ENCODE measurements at regions not wholly inside any gene's neighbourhood (a gene's known extent, or its start where the extent isn't known, plus 50 kb on each side); places are given as distances from the start of the nearest gene placed in this dataset.

DNA sequence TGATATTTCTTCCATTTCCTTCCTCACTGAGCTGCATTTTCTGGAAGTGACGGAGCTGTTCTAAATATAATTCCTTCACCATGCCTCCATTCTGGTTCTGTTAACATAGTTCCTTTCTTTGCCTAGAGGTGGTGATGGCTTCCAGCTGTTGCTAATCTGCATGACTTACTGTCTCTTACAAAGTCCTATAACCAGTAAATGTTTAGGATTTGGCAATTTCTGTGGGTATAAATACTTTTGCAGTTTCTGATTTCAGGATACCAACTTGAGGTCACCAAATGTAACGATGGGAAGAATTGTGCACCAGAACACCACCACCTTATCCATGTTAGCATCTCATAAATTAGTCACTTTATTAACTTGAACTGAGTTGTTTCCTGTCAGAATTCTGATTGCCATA, 101.7 kb upstream of the FN1 start:
- Histone ChIP-seq H3F3A (ENCODE audit: insufficient read depth, low read length) (no peaks in the 10 kb centered on the region), H3K79me2 (ENCODE audit: insufficient read depth, low read length) (no peaks in the 10 kb centered on the region), H3K4me1 (ENCODE audit: insufficient read depth, low read length, severe bottlenecking) (no peaks in the 10 kb centered on the region), H3K9me3 (ENCODE audit: low read length) (no peaks in the 10 kb centered on the region), H3K4me2 (ENCODE audit: low read length) (no peak overlapping the region), H3K9ac (ENCODE audit: low read length) (no peak overlapping the region), H3K4me3 (ENCODE audit: low read depth, low read length, poor library complexity, severe bottlenecking) (no peak overlapping the region), H3K27ac (ENCODE audit: low read depth, low read length, poor library complexity, severe bottlenecking) (no peak overlapping the region), H3K27me3 (ENCODE audit: insufficient read depth, low read length) (no peaks in the 10 kb centered on the region), H3K36me3 (ENCODE audit: insufficient read depth, low read length) (no peaks in the 10 kb centered on the region), H3K9me2 (ENCODE audit: low read depth, low read length) (no peaks in the 10 kb centered on the region), H4K20me1 (ENCODE audit: insufficient read depth, low read length) (no peaks in the 10 kb centered on the region), H2AFZ (ENCODE audit: low read length) (no peak overlapping the region)
- no peak for TF ChIP-seq EZH2 (IDR thresholded peaks at IDR 0.05; ENCODE audit: borderline replicate concordance, low read length)
- TF ChIP-seq, protein P1, sequence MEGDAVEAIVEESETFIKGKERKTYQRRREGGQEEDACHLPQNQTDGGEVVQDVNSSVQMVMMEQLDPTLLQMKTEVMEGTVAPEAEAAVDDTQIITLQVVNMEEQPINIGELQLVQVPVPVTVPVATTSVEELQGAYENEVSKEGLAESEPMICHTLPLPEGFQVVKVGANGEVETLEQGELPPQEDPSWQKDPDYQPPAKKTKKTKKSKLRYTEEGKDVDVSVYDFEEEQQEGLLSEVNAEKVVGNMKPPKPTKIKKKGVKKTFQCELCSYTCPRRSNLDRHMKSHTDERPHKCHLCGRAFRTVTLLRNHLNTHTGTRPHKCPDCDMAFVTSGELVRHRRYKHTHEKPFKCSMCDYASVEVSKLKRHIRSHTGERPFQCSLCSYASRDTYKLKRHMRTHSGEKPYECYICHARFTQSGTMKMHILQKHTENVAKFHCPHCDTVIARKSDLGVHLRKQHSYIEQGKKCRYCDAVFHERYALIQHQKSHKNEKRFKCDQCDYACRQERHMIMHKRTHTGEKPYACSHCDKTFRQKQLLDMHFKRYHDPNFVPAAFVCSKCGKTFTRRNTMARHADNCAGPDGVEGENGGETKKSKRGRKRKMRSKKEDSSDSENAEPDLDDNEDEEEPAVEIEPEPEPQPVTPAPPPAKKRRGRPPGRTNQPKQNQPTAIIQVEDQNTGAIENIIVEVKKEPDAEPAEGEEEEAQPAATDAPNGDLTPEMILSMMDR (IDR thresholded peaks at IDR 0.05; ENCODE audit: low read length), result no peak

DNA sequence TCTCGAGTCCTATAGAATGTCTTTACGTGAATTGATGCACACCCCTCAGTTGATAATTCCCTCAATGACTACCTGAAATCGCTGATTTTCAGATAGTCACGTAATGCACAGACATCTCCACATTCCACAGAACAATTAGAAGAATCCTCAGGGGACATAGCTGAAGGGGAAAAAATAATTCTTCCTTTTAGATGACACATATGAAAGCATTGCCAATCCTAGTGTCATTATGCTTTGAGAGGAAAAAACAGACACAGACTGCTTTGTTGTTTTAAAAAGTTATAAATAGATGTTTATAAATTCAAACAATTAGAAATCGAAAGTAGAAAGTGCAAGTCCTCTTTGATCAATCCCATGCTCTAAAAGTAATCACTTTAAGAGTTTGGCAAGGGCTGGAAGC, 100.6 kb upstream of the FN1 start:
- TF ChIP-seq EZH2 (IDR thresholded peaks at IDR 0.05; ENCODE audit: borderline replicate concordance, low read length), result no peak
- TF ChIP-seq, protein P1 (IDR thresholded peaks at IDR 0.05; ENCODE audit: low read length), result no peak
- H3K9me2 ChIP-seq (ENCODE audit: low read depth, low read length), result no peaks in the 10 kb centered on the region
- no peaks in the 10 kb centered on the region for H3F3A ChIP-seq (ENCODE audit: insufficient read depth, low read length)
- H3K27me3 ChIP-seq (ENCODE audit: insufficient read depth, low read length), result no peaks in the 10 kb centered on the region
- H3K4me1 ChIP-seq (ENCODE audit: insufficient read depth, low read length, severe bottlenecking), result no peaks in the 10 kb centered on the region
- no peaks in the 10 kb centered on the region for H3K9me3 ChIP-seq (ENCODE audit: low read length)
- no peak overlapping the region for H3K9ac ChIP-seq (ENCODE audit: low read length)
- no peak overlapping the region for H3K4me3 ChIP-seq (ENCODE audit: low read depth, low read length, poor library complexity, severe bottlenecking)
- no peaks in the 10 kb centered on the region for H3K79me2 ChIP-seq (ENCODE audit: insufficient read depth, low read length)
- no peak overlapping the region for H3K4me2 ChIP-seq (ENCODE audit: low read length)
- no peak overlapping the region for H3K27ac ChIP-seq (ENCODE audit: low read depth, low read length, poor library complexity, severe bottlenecking)
- H2AFZ ChIP-seq (ENCODE audit: low read length), result no peak overlapping the region
- H4K20me1 ChIP-seq (ENCODE audit: insufficient read depth, low read length), result no peaks in the 10 kb centered on the region
- H3K36me3 ChIP-seq (ENCODE audit: insufficient read depth, low read length), result no peaks in the 10 kb centered on the region

DNA sequence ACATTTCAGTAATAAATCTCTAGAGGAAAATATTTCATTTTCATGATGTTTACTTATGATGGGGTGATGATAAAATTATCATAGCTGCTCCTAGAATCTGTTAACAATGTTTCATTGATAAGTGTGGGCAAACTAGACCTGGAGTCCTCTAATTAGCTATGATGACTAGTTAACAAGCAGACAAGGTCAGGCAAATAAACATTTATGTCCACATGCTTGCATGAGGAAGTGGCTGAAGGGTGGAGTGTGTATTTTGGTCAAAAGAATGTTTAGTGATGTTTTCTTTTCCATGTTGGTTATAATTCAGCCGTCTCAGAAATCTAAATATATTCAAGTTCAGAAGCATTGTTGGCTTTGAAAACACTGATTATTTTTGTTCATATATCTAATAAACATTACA, 99.9 kb upstream of the FN1 start:
- Histone ChIP-seq H3K36me3 (ENCODE audit: insufficient read depth, low read length) (no peaks in the 10 kb centered on the region), H3K9me3 (ENCODE audit: low read length) (no peaks in the 10 kb centered on the region), H2AFZ (ENCODE audit: low read length) (no peak overlapping the region), H3F3A (ENCODE audit: insufficient read depth, low read length) (no peaks in the 10 kb centered on the region), H3K9me2 (ENCODE audit: low read depth, low read length) (no peaks in the 10 kb centered on the region), H3K79me2 (ENCODE audit: insufficient read depth, low read length) (no peaks in the 10 kb centered on the region), H3K27me3 (ENCODE audit: insufficient read depth, low read length) (no peaks in the 10 kb centered on the region), H3K4me1 (ENCODE audit: insufficient read depth, low read length, severe bottlenecking) (no peaks in the 10 kb centered on the region), H4K20me1 (ENCODE audit: insufficient read depth, low read length) (no peaks in the 10 kb centered on the region), H3K4me3 (ENCODE audit: low read depth, low read length, poor library complexity, severe bottlenecking) (no peak overlapping the region), H3K9ac (ENCODE audit: low read length) (no peak overlapping the region), H3K4me2 (ENCODE audit: low read length) (no peak overlapping the region), H3K27ac (ENCODE audit: low read depth, low read length, poor library complexity, severe bottlenecking) (no peak overlapping the region)
- no peak for TF ChIP-seq EZH2 (IDR thresholded peaks at IDR 0.05; ENCODE audit: borderline replicate concordance, low read length)
- TF ChIP-seq, protein P1 (IDR thresholded peaks at IDR 0.05; ENCODE audit: low read length), result no peak
